ENCODE measurements at regions not wholly inside any gene's neighbourhood (a gene's known extent, or its start where the extent isn't known, plus 50 kb on each side); places are given as distances from the start of the nearest gene placed in this dataset.

GRCh38 chr16:22634954-22635353 is 124.3 kb downstream of the NPIPB5 start:
- H3K27me3 ChIP-seq (replicated peaks; ENCODE audit: insufficient read depth, low read length): no peaks in the 10 kb centered on the region
- no peaks in the 10 kb centered on the region for H3F3A ChIP-seq (ENCODE audit: insufficient read depth, low read length)
- H2AFZ ChIP-seq (ENCODE audit: low read length): no peak overlapping the region
- no peak overlapping the region for H3K4me2 ChIP-seq (ENCODE audit: low read depth, low read length)
- no peak overlapping the region for H3K9ac ChIP-seq (ENCODE audit: low read length)
- H3K27ac ChIP-seq (ENCODE audit: low read length): no peak overlapping the region
- no peak overlapping the region for H3K4me3 ChIP-seq (ENCODE audit: low read length)
- H3K79me2 ChIP-seq (ENCODE audit: low read length): no peaks in the 10 kb centered on the region
- no peak for TF ChIP-seq EZH2phosphoT487 (IDR thresholded peaks at IDR 0.05; ENCODE audit: low read length)
- no peak for TF ChIP-seq CTCF (IDR thresholded peaks at IDR 0.05; ENCODE audit: low read length)
- TF ChIP-seq EZH2 (optimal IDR thresholded peaks at IDR 0.05; ENCODE audit: low read depth, low read length): no peak
- no peaks in the 10 kb centered on the region for H3K36me3 ChIP-seq (replicated peaks; ENCODE audit: insufficient read depth, low read length)
- no peaks in the 10 kb centered on the region for H4K20me1 ChIP-seq (ENCODE audit: insufficient read depth, low read length)
- no peaks in the 10 kb centered on the region for H3K9me3 ChIP-seq (replicated peaks; ENCODE audit: insufficient read depth, low read length)
- no peaks in the 10 kb centered on the region for H3K9me2 ChIP-seq (replicated peaks; ENCODE audit: insufficient read depth, low read length)
- no peaks in the 10 kb centered on the region for H3K4me1 ChIP-seq (ENCODE audit: low read length)
- no peak for DNase-seq

GRCh38 chr16:22635357-22635761 is 124.7 kb downstream of the NPIPB5 start:
- H2AFZ ChIP-seq (ENCODE audit: low read length): no peak overlapping the region
- no peaks in the 10 kb centered on the region for H4K20me1 ChIP-seq (ENCODE audit: insufficient read depth, low read length)
- no peaks in the 10 kb centered on the region for H3K79me2 ChIP-seq (ENCODE audit: low read length)
- H3K4me3 ChIP-seq (ENCODE audit: low read length): no peak overlapping the region
- no peak overlapping the region for H3K27ac ChIP-seq (ENCODE audit: low read length)
- H3K27me3 ChIP-seq (replicated peaks; ENCODE audit: insufficient read depth, low read length): no peaks in the 10 kb centered on the region
- H3K9ac ChIP-seq (ENCODE audit: low read length): no peak overlapping the region
- no peaks in the 10 kb centered on the region for H3K9me2 ChIP-seq (replicated peaks; ENCODE audit: insufficient read depth, low read length)
- TF ChIP-seq EZH2phosphoT487 (IDR thresholded peaks at IDR 0.05; ENCODE audit: low read length) (no peak), EZH2 (optimal IDR thresholded peaks at IDR 0.05; ENCODE audit: low read depth, low read length) (no peak), CTCF (IDR thresholded peaks at IDR 0.05; ENCODE audit: low read length) (no peak)
- H3K4me2 ChIP-seq (ENCODE audit: low read depth, low read length): no peak overlapping the region
- H3K9me3 ChIP-seq (replicated peaks; ENCODE audit: insufficient read depth, low read length): no peaks in the 10 kb centered on the region
- DNase-seq: no peak
- H3K4me1 ChIP-seq (ENCODE audit: low read length): no peaks in the 10 kb centered on the region
- H3F3A ChIP-seq (ENCODE audit: insufficient read depth, low read length): no peaks in the 10 kb centered on the region
- H3K36me3 ChIP-seq (replicated peaks; ENCODE audit: insufficient read depth, low read length): no peaks in the 10 kb centered on the region

GRCh38 chr16:22635801-22636200 is 125.1 kb downstream of the NPIPB5 start:
- DNase-seq: no peak
- Histone ChIP-seq H3K9ac (ENCODE audit: low read length) (no peak overlapping the region), H3K4me1 (ENCODE audit: low read length) (no peaks in the 10 kb centered on the region), H2AFZ (ENCODE audit: low read length) (no peak overlapping the region), H3F3A (ENCODE audit: insufficient read depth, low read length) (no peaks in the 10 kb centered on the region), H3K36me3 (replicated peaks; ENCODE audit: insufficient read depth, low read length) (no peaks in the 10 kb centered on the region), H4K20me1 (ENCODE audit: insufficient read depth, low read length) (no peaks in the 10 kb centered on the region), H3K27me3 (replicated peaks; ENCODE audit: insufficient read depth, low read length) (no peaks in the 10 kb centered on the region), H3K4me2 (ENCODE audit: low read depth, low read length) (no peak overlapping the region), H3K79me2 (ENCODE audit: low read length) (no peaks in the 10 kb centered on the region), H3K9me2 (replicated peaks; ENCODE audit: insufficient read depth, low read length) (no peaks in the 10 kb centered on the region), H3K9me3 (replicated peaks; ENCODE audit: insufficient read depth, low read length) (no peaks in the 10 kb centered on the region), H3K27ac (ENCODE audit: low read length) (no peak overlapping the region), H3K4me3 (ENCODE audit: low read length) (no peak overlapping the region)
- no peak for TF ChIP-seq EZH2phosphoT487 (IDR thresholded peaks at IDR 0.05; ENCODE audit: low read length)
- TF ChIP-seq CTCF (IDR thresholded peaks at IDR 0.05; ENCODE audit: low read length): no peak
- no peak for TF ChIP-seq EZH2 (optimal IDR thresholded peaks at IDR 0.05; ENCODE audit: low read depth, low read length)

Measured in MM.1S (cell line).